ENCODE measurements at regions not wholly inside any gene's neighbourhood (a gene's known extent, or its start where the extent isn't known, plus 50 kb on each side); places are given as distances from the start of the nearest gene placed in this dataset.

- DNase-seq = no peak
- H4K8ac ChIP-seq (replicated peaks; ENCODE audit: insufficient read length, low read depth, low read length) = no peak overlapping the region
- no peak overlapping the region for H3K27ac ChIP-seq (ENCODE audit: insufficient read length, low read depth, low read length)
- H3K9me3 ChIP-seq (ENCODE audit: control insufficient read depth, low read depth, low read length) = no peaks in the 10 kb centered on the region
- Mint-ChIP-seq H3K36me3 (ENCODE audit: insufficient read depth in 1 of 3, low read depth in 3 of 3) (peaks cover 2 to 9% (median 8%) of the 10 kb centered on the region in 3 experiments; a peak in 4 of 7 replicates), H3K9me3 (peaks cover 3 to 4% of the 10 kb centered on the region in 2 experiments; a peak in 3 of 5 replicates), H3K4me1 (peaks cover 14 to 17% of the 10 kb centered on the region in 2 experiments), H3K27ac (no peak overlapping the region; a peak in 1 of 7 replicates), H3K4me3 (no peak overlapping the region), H3K27me3 (ENCODE audit: low read depth) (no peaks in the 10 kb centered on the region)
- H3K18ac ChIP-seq (ENCODE audit: insufficient read length, low read depth, low read length) = no peak overlapping the region
- no peak overlapping the region for H3K4ac ChIP-seq (ENCODE audit: low read depth, low read length)
- no peaks in the 10 kb centered on the region for H4K20me1 ChIP-seq (ENCODE audit: control insufficient read depth, insufficient read depth, insufficient read length)
- no CpG with 5 or more reads among the region's 5 CpGs for WGBS (ENCODE audit: extremely low coverage, insufficient read length, low lambda C conversion rate)
- H3K56ac ChIP-seq (ENCODE audit: insufficient read length, low read depth, low read length) = no peak overlapping the region
- no peak overlapping the region for H3K4me2 ChIP-seq (ENCODE audit: insufficient read depth, insufficient read length, low read length)
- no peak overlapping the region for H2BK15ac ChIP-seq (ENCODE audit: low read depth, low read length)
- no peaks in the 10 kb centered on the region for H3K23me2 ChIP-seq (ENCODE audit: insufficient read length, low read depth, low read length, poor library complexity, severe bottlenecking)
- H3K9ac ChIP-seq (ENCODE audit: extremely low read depth, insufficient read length, low read length) = no peak overlapping the region
- no peak overlapping the region for H4K5ac ChIP-seq (ENCODE audit: insufficient read length, low read depth, low read length)
- H3K79me1 ChIP-seq (ENCODE audit: insufficient read depth, low read depth, low read length, poor library complexity, severe bottlenecking) = no peaks in the 10 kb centered on the region
- H3K27me3 ChIP-seq (ENCODE audit: insufficient read depth, low read length) = no peaks in the 10 kb centered on the region
- H4K91ac ChIP-seq (ENCODE audit: insufficient read length, low read depth, low read length) = no peak overlapping the region
- no peaks in the 10 kb centered on the region for H3K4me1 ChIP-seq (ENCODE audit: insufficient read depth, low read length)
- H2AFZ ChIP-seq (ENCODE audit: low read length) = no peak overlapping the region
- H3K14ac ChIP-seq (ENCODE audit: insufficient read depth, low read length) = no peak overlapping the region
- H2BK20ac ChIP-seq (ENCODE audit: low read depth, low read length, poor library complexity, severe bottlenecking) = no peak overlapping the region
- H3K23ac ChIP-seq (ENCODE audit: insufficient read length, low read depth, low read length) = no peak overlapping the region
- no peak overlapping the region for H3T11ph ChIP-seq (ENCODE audit: low read length)
- no peak overlapping the region for H2BK5ac ChIP-seq (ENCODE audit: insufficient read length, low read length)
- TF ChIP-seq CTCF (conservative IDR thresholded peaks at IDR 0.05) = no peak
- no peak overlapping the region for H2AK5ac ChIP-seq (ENCODE audit: insufficient read length, low read length)
- no peaks in the 10 kb centered on the region for H3K79me2 ChIP-seq (ENCODE audit: insufficient read depth, low read length)
- H2BK120ac ChIP-seq (ENCODE audit: low read depth, low read length, poor library complexity, severe bottlenecking) = no peak overlapping the region
- H2BK12ac ChIP-seq (ENCODE audit: insufficient read length, low read depth, low read length) = no peak overlapping the region
These were observed 257.8 kb downstream of the JRKL start for GRCh38 chr11:96647621-96648020.
